HL-60 (cell line): ENCODE measurements at regions not wholly inside any gene's neighbourhood (a gene's known extent, or its start where the extent isn't known, plus 50 kb on each side); places are given as distances from the start of the nearest gene placed in this dataset.

Experiments used
- CTCF ChIP-seq: IDR thresholded peaks from one replicate; pipeline ENCODE4 v1.5.1; 2011; ENCODE audit warnings: low read length, control low read depth, inconsistent platforms; ENCODE audit not compliant: insufficient read depth
- SPI1 ChIP-seq: IDR thresholded peaks from 2 replicates; pipeline ENCODE4 v1.6.1; 2012; ENCODE audit warnings: low read depth, mild to moderate bottlenecking, borderline replicate concordance

DNA sequence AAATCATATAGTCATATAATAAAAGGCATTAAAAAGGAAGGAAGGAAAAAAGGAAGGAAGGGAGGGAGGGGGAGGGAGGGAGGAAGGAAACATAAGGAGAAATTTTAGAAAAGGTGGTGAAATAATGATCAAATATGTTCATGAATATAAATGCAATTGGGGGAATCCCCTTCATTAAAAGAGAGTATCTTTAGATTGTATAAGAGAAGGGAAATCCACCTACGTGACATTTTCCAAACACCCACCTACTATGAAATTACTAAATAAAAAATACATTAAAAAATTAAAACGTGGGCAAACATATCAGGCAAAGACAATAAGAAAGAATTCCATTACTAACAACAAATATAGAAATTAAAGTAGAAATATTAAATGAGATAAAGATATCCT is 203.4 kb upstream of the PARD3B start:
- TF ChIP-seq SPI1 (no peak), CTCF (no peak)
